ENCODE measurements at regions not wholly inside any gene's neighbourhood (a gene's known extent, or its start where the extent isn't known, plus 50 kb on each side); places are given as distances from the start of the nearest gene placed in this dataset.
A peak's percentile ranks its signal among the peaks of the same experiment; 100 is the strongest.

DNA sequence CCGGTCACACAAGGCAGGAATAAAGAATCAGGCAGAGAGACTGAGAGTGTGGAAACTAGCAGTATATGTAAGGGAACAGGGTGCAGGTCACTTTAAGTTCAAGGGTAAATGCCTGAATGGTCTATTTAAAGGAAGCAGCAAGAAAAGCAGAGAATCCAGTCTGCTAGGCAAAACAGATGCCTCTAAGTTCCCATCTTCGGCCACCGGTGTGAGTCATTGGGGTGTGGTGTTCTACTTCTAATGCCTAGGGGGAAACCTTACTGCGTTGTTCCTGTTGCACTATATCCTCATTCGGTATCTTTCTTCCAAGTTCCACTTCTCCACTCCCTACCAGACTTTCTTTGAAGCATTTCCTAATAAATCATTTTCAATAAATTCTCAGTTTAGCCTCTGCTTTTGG is 259.9 kb downstream of the HHIPL2 start:
- Histone ChIP-seq H3K4me3 (peak overlapping the region; percentile 3; the same call in 1 of the 2 replicates), H4K20me1 (ENCODE audit: insufficient read depth) (no peaks in the 10 kb centered on the region), H3K4me1 (replicated peaks; ENCODE audit: insufficient read depth) (peaks cover 39% of the 10 kb centered on the region), H3K4me2 (peak overlapping the region; percentile 60), H3K36me3 (ENCODE audit: low read depth) (no peaks in the 10 kb centered on the region), H3F3A (ENCODE audit: insufficient read depth, low read depth) (peaks cover 9% of the 10 kb centered on the region; the same call in 1 of the 2 replicates), H3K9me2 (ENCODE audit: insufficient read depth) (0 out of 2 replicates have a peak, but pooled peaks cover 4% of the 10 kb centered on the region), H2AFZ (no peak overlapping the region), H3K27me3 (ENCODE audit: insufficient read depth, low read depth) (no peaks in the 10 kb centered on the region), H3K79me2 (ENCODE audit: low read depth) (no peaks in the 10 kb centered on the region), H3K27ac (peak overlapping the region; percentile 67), H3K9me3 (ENCODE audit: insufficient read depth, low read depth) (0 out of 2 replicates have a peak, but pooled peaks cover 6% of the 10 kb centered on the region)
- no TSS peak for BruUV-seq (replicated peaks)
- peak; percentile 77 to 87 for DNase-seq
- CTCF ChIA-PET, result no interaction called here
- TF ChIP-seq CTCF (conservative IDR thresholded peaks at IDR 0.05), result no peak
- no peak for TF ChIP-seq EZH2 (IDR thresholded peaks at IDR 0.05; ENCODE audit: low read depth)
- intact Hi-C loops (cut with micrococcal nuclease; ENCODE audit: unreplicated experiment), result loop anchor here (1.0 to 10.0 kb wide), 3 partner anchors 113 to 401 kb away; no protein-coding TSS in a partner anchor
- POLR2A ChIA-PET (ENCODE audit: unreplicated experiment), result no interaction called here

DNA sequence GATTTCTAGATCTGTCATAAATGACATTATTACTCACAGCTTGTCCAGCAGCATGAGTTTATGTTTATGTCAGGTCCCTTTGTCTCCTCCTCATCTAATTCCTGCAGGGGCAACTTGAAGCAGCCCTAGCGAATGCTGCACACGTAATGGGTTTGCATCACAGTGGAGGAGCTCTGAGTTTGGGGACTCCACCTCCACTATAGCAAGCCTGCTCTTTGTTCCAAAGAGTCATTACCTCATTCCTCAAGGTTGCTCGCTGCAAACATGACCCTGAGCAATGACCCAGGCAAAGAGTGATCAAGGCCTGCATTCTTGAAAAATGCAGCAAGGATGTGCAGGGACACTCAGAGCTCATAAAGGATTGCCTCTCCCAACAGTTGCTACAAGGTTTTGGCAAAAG is 261.9 kb downstream of the HHIPL2 start:
- Histone ChIP-seq H2AFZ (no peak overlapping the region), H3K79me2 (ENCODE audit: low read depth) (no peaks in the 10 kb centered on the region), H3K4me1 (replicated peaks; ENCODE audit: insufficient read depth) (peaks cover 43% of the 10 kb centered on the region), H3K9me3 (ENCODE audit: insufficient read depth, low read depth) (0 out of 2 replicates have a peak, but pooled peaks cover 6% of the 10 kb centered on the region), H3K4me3 (no peak overlapping the region), H3K27me3 (ENCODE audit: insufficient read depth, low read depth) (no peaks in the 10 kb centered on the region), H3K9me2 (ENCODE audit: insufficient read depth) (0 out of 2 replicates have a peak, but pooled peaks cover 4% of the 10 kb centered on the region), H3K36me3 (ENCODE audit: low read depth) (no peaks in the 10 kb centered on the region), H3K27ac (no peak overlapping the region), H3F3A (ENCODE audit: insufficient read depth, low read depth) (peaks cover 15% of the 10 kb centered on the region; the same call in 1 of the 2 replicates), H3K4me2 (no peak overlapping the region), H4K20me1 (ENCODE audit: insufficient read depth) (no peaks in the 10 kb centered on the region)
- no peak for DNase-seq
- CTCF ChIA-PET, result no interaction called here
- intact Hi-C loops (cut with micrococcal nuclease; ENCODE audit: unreplicated experiment), result loop anchor here (10.0 kb wide), 1 partner anchor 111 kb away; no protein-coding TSS in a partner anchor
- TF ChIP-seq CTCF (conservative IDR thresholded peaks at IDR 0.05) (no peak), EZH2 (IDR thresholded peaks at IDR 0.05; ENCODE audit: low read depth) (no peak)
- POLR2A ChIA-PET (ENCODE audit: unreplicated experiment), result interaction anchor here (0.6 kb wide), 1 partner anchor 545 kb away, joined by 7 read pairs; no protein-coding TSS in a partner anchor
- no TSS peak for BruUV-seq (replicated peaks)

DNA sequence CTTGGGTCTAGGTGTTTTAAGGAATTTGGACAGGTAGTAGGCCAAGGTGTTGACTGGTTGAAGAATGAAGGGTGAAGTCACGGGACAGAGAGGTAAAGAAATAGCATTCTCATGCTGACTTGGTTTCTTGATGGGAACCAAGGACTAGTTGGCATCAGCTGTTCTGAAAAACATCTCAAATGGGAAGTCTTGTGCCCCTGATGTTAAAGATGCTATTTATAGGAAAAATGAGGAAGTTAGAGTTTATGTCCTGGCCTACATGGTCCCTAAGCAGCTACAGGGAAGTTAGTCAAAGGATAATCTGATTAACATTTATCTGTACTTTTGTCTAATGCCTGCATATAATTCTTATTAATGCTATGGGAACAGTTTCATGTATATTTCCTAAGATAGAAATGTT is 262.4 kb downstream of the HHIPL2 start:
- peaks cover 15% of the 10 kb centered on the region; the same call in 1 of the 2 replicates for H3F3A ChIP-seq (ENCODE audit: insufficient read depth, low read depth)
- 0 out of 2 replicates have a peak, but pooled peaks cover 4% of the 10 kb centered on the region for H3K9me2 ChIP-seq (ENCODE audit: insufficient read depth)
- H3K4me3 ChIP-seq, result no peak overlapping the region
- H3K36me3 ChIP-seq (ENCODE audit: low read depth), result no peaks in the 10 kb centered on the region
- DNase-seq, result no peak
- ChIA-PET POLR2A (ENCODE audit: unreplicated experiment) (interaction anchor here (0.6 kb wide), 1 partner anchor 545 kb away, joined by 7 read pairs; no protein-coding TSS in a partner anchor), CTCF (no interaction called here)
- H3K4me1 ChIP-seq (replicated peaks; ENCODE audit: insufficient read depth), result peaks cover 43% of the 10 kb centered on the region
- no peak overlapping the region for H2AFZ ChIP-seq
- no peaks in the 10 kb centered on the region for H3K79me2 ChIP-seq (ENCODE audit: low read depth)
- no peak overlapping the region for H3K4me2 ChIP-seq
- no peak overlapping the region for H3K27ac ChIP-seq
- BruUV-seq (replicated peaks), result no TSS peak
- 0 out of 2 replicates have a peak, but pooled peaks cover 6% of the 10 kb centered on the region for H3K9me3 ChIP-seq (ENCODE audit: insufficient read depth, low read depth)
- no peak for TF ChIP-seq CTCF (conservative IDR thresholded peaks at IDR 0.05)
- TF ChIP-seq EZH2 (IDR thresholded peaks at IDR 0.05; ENCODE audit: low read depth), result no peak
- intact Hi-C loops (cut with micrococcal nuclease; ENCODE audit: unreplicated experiment), result loop anchor here (10.0 kb wide), 1 partner anchor 111 kb away; no protein-coding TSS in a partner anchor
- no peaks in the 10 kb centered on the region for H3K27me3 ChIP-seq (ENCODE audit: insufficient read depth, low read depth)
- H4K20me1 ChIP-seq (ENCODE audit: insufficient read depth), result no peaks in the 10 kb centered on the region

Measured in PC-9 (cell line).